Testis (tissue), 2 donors: ENCODE measurements at regions not wholly inside any gene's neighbourhood (a gene's known extent, or its start where the extent isn't known, plus 50 kb on each side); places are given as distances from the start of the nearest gene placed in this dataset.

Experiments used
- DNase-seq: peaks from one replicate; pipeline ENCODE4 v3.0.0-alpha.2; 2019
- H3K27ac ChIP-seq, 2 donors: fragments of 200-600 bp; sonication (generic); one replicate each; pipeline ENCODE4 v1.5.1; 2019
- H3K27me3 ChIP-seq: fragments of 200-600 bp; sonication (generic); one replicate; pipeline ENCODE4 v1.5.1; 2019
- H3K36me3 ChIP-seq: fragments of 200-600 bp; sonication (generic); one replicate; pipeline ENCODE4 v1.5.1; 2017; ENCODE audit warnings: low read depth; ENCODE audit errors: missing control alignments
- H3K4me1 ChIP-seq: fragments of 200-600 bp; sonication (generic); one replicate; pipeline ENCODE4 v1.5.1; 2019
- H3K4me3 ChIP-seq, 2 donors: fragments of 200-600 bp; sonication (generic); one replicate each; pipeline ENCODE4 v1.5.1; 2017 to 2019
- H3K9me3 ChIP-seq: fragments of 200-600 bp; sonication (generic); one replicate; pipeline ENCODE4 v1.5.1; 2017
- CTCF ChIP-seq, 3 experiments: fragments of 450-650 bp in 2 of 3; fragments of 200-600 bp in 1 of 3; sonication (generic) in 1 of 3; IDR thresholded peaks; one replicate each; pipeline ENCODE4 v1.5.1; 2016 to 2019; ENCODE audit warnings: antibody characterized with exemption in 3 of 3, mild to moderate bottlenecking in 2 of 3, moderate library complexity in 1 of 3
- POLR2A ChIP-seq: fragments of 450-650 bp; IDR thresholded peaks from one replicate; pipeline ENCODE4 v1.6.1; 2017; ENCODE audit warnings: antibody characterized with exemption, mild to moderate bottlenecking, moderate library complexity
- WGBS, 2 donors: methylation state at CpG; one replicate each; pipeline ENCODE4 v1.1.5; 2018; 5-methylcytosine and 5-hydroxymethylcytosine counted together
- intact Hi-C: fragments of 100-400 bp; cut with DNase I; formaldehyde crosslinking; loops from one replicate; pipeline ENCODE4 v1.15.1; 2023; ENCODE audit warnings: low total_unique reads

- DNase-seq, result no peak
- no peaks in the 10 kb centered on the region for H3K36me3 ChIP-seq
- no peaks in the 10 kb centered on the region for H3K4me1 ChIP-seq
- no peaks in the 10 kb centered on the region for H3K9me3 ChIP-seq
- intact Hi-C loops, result loop anchor here (10.0 kb wide), 1 partner anchor 566 kb away; no protein-coding TSS in a partner anchor
- no peaks in the 10 kb centered on the region for H3K27me3 ChIP-seq
- no peak overlapping the region for H3K4me3 ChIP-seq
- TF ChIP-seq POLR2A (no peak), CTCF (IDR thresholded peaks at IDR 0.05) (no peak)
- H3K27ac ChIP-seq, result no peak overlapping the region
- 84 to 89% methylated on average over 5 of the region's 5 CpGs for WGBS, 2 donors
These were observed 258.1 kb upstream of the SALL1 start for GRCh38 chr16:51409001-51409675.

- TF ChIP-seq POLR2A (no peak), CTCF (IDR thresholded peaks at IDR 0.05) (no peak)
- Histone ChIP-seq H3K36me3 (no peaks in the 10 kb centered on the region), H3K9me3 (no peaks in the 10 kb centered on the region), H3K4me3 (no peak overlapping the region), H3K27me3 (no peaks in the 10 kb centered on the region), H3K27ac (no peak overlapping the region), H3K4me1 (no peaks in the 10 kb centered on the region)
- 46 to 54% methylated on average over 4 of the region's 4 CpGs for WGBS, 2 donors
- intact Hi-C loops, result loop anchor here (10.0 kb wide), 1 partner anchor 566 kb away; no protein-coding TSS in a partner anchor
- DNase-seq, result no peak
These were observed 257.3 kb upstream of the SALL1 start for GRCh38 chr16:51408357-51408756.

- no peaks in the 10 kb centered on the region for H3K4me1 ChIP-seq
- TF ChIP-seq CTCF (IDR thresholded peaks at IDR 0.05) (no peak), POLR2A (no peak)
- no peak overlapping the region for H3K4me3 ChIP-seq
- no peak overlapping the region for H3K27ac ChIP-seq
- no peaks in the 10 kb centered on the region for H3K27me3 ChIP-seq
- intact Hi-C loops, result loop anchor here (10.0 kb wide), 1 partner anchor 567 kb away; no protein-coding TSS in a partner anchor
- no peak for DNase-seq
- WGBS, 2 donors, result 86 to 88% methylated on average over 1 of the region's 1 CpG
- no peaks in the 10 kb centered on the region for H3K9me3 ChIP-seq
- no peaks in the 10 kb centered on the region for H3K36me3 ChIP-seq
These were observed 256.9 kb upstream of the SALL1 start for GRCh38 chr16:51407921-51408320.

- 81 to 95% methylated on average over 4 of the region's 4 CpGs for WGBS, 2 donors
- H3K4me1 ChIP-seq, result no peaks in the 10 kb centered on the region
- TF ChIP-seq POLR2A, result no peak
- TF ChIP-seq CTCF (IDR thresholded peaks at IDR 0.05), result no peak
- no peak overlapping the region for H3K27ac ChIP-seq
- no peaks in the 10 kb centered on the region for H3K36me3 ChIP-seq
- H3K27me3 ChIP-seq, result no peaks in the 10 kb centered on the region
- DNase-seq, result no peak
- intact Hi-C loops, result loop anchor here (10.0 kb wide), 1 partner anchor 568 kb away; no protein-coding TSS in a partner anchor
- no peak overlapping the region for H3K4me3 ChIP-seq
- H3K9me3 ChIP-seq, result no peaks in the 10 kb centered on the region
These were observed 256.1 kb upstream of the SALL1 start for GRCh38 chr16:51407199-51407598.

GRCh38 chr16:51405361-51405760 lies 254.3 kb upstream of the SALL1 start:
- no peaks in the 10 kb centered on the region for H3K27me3 ChIP-seq
- H3K4me3 ChIP-seq, result no peak overlapping the region
- H3K9me3 ChIP-seq, result no peaks in the 10 kb centered on the region
- no peak for TF ChIP-seq POLR2A
- TF ChIP-seq CTCF (IDR thresholded peaks at IDR 0.05), result no peak
- H3K4me1 ChIP-seq, result no peaks in the 10 kb centered on the region
- no peak overlapping the region for H3K27ac ChIP-seq
- no peak for DNase-seq
- no peaks in the 10 kb centered on the region for H3K36me3 ChIP-seq
- WGBS, 2 donors, result 73 to 88% methylated on average over 2 of the region's 2 CpGs
- intact Hi-C loops, result loop anchor here (10.0 kb wide), 1 partner anchor 569 kb away; no protein-coding TSS in a partner anchor
